HG03432 (cell line): ENCODE measurements at regions not wholly inside any gene's neighbourhood (a gene's known extent, or its start where the extent isn't known, plus 50 kb on each side); places are given as distances from the start of the nearest gene placed in this dataset.

Source experiments
- ATAC-seq: cut with Tn5 transposase; IDR thresholded peaks from one replicate; pipeline ENCODE4 v1.9.1; 2021; ENCODE audit warnings: mild to moderate bottlenecking, moderate library complexity; ENCODE audit not compliant: unreplicated experiment

- no peak for ATAC-seq
These were observed 70.4 kb upstream of the C15orf39 start for GRCh38 chr15:75131269-75131643.

- no peak for ATAC-seq
These were observed 66.9 kb upstream of the C15orf39 start for GRCh38 chr15:75134748-75135147.

DNA sequence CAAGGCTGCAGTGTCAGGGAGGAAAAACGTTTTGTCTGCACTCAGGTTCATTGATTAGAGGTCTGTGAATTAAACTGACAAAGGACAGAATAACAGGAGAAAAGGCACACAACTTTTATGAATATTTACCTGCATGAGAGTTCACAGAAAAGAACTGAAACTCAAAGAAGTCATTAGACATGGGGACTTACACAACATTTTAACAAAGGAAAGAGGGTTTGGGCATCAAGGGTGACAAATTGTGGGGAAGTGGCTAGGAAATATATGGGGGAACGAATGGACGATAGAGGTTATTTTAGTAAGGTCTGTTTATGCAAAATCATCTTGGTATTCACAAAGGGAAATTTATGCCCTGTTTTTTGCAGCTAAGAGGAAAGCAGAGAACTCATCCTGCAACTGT lies 65.6 kb upstream of the C15orf39 start:
- no peak for ATAC-seq

DNA sequence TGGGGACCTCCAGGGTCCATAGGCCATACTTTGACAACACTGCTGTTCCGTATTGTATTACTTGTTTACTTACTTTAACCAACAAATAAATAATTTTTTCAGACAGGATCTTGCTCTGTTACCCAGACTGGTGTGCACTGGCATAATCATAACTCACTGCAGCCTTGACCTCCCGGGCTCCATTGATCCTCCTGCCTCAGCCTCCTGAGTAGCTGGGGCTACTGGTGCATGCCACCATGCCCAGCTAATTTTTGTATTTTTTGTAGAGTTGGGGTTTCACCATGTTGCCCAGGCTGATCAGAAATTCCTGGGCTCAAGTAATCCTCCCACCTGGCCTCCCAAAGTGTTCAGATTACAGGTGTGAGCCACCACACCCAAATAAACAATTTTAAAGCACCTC lies 64.9 kb upstream of the C15orf39 start:
- ATAC-seq, result no peak

DNA sequence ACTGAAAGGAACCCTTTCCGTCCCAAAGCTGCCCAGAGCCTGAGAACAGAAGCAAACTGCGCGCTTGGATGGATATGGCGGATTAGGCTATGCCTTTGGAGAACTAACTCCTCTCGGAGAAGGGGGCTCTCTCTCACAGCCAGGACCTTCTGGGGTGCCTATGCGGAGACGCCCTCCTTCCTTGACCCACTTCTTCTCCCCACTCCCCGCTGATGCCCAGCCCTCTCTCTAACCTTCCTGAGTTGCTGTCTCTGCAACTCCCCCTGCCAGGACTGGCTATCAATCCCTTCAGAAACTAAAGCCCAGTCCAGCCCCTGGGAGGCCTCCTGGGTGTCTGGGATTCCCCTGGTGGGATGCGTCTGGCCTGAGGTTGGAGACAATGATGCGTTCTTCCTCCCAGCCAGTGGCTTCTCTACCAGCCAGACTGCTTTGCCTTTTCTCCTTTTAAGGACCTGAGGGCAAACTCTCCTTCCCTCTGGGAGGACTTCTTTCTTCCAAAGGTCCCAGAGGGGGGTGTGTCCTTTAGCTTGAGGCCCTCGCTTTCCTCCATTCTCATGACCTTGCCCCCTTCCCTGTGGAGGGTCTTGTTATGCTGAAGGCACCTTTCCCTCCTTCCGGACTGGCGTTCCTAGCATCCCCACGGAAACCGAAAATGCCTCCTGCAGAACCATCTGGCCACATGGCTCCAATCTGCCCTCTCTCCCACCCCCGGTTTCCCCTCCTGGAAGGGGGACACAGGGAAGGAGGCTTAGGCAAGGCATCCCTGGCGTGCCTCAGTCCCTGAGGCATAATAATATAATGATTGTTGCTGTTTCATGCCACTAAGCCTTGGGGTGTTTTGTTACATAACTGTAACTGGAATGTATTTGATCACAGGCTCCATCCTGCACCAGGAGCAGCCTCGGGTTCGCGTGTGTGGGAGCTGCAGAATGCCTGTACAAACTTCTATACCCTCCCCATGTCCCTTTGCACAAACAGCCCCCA lies 63.4 kb upstream of the C15orf39 start:
- no peak for ATAC-seq

- ATAC-seq, result no peak
These were observed 61.4 kb upstream of the C15orf39 start for GRCh38 chr15:75140080-75140879.

DNA sequence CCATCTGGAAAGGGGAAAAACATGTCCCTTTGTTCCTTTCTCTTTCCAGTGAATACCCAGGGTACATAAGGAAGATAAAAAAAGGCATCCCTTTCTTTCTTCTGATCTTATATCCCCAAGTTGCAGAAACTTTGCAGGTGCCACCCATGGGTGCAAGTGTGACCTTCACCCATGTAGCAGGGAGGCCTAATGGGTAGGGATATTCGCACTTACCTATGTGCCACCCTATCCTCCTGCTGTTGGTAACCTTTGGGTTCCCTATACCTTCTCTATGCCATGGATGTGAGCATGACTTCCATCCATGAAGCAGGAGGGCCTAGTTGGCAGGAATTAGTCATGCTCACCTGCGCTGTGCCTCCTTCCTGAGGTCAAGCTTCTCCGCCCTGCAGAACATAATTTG lies 59.2 kb upstream of the C15orf39 start:
- no peak for ATAC-seq

GRCh38 chr15:75143738-75144334 lies 57.8 kb upstream of the C15orf39 start:
- no peak for ATAC-seq

GRCh38 chr15:75145027-75145841 lies 56.4 kb upstream of the C15orf39 start:
- no peak for ATAC-seq

- no peak for ATAC-seq
These were observed 53.4 kb upstream of the C15orf39 start for GRCh38 chr15:75148280-75148679.

DNA sequence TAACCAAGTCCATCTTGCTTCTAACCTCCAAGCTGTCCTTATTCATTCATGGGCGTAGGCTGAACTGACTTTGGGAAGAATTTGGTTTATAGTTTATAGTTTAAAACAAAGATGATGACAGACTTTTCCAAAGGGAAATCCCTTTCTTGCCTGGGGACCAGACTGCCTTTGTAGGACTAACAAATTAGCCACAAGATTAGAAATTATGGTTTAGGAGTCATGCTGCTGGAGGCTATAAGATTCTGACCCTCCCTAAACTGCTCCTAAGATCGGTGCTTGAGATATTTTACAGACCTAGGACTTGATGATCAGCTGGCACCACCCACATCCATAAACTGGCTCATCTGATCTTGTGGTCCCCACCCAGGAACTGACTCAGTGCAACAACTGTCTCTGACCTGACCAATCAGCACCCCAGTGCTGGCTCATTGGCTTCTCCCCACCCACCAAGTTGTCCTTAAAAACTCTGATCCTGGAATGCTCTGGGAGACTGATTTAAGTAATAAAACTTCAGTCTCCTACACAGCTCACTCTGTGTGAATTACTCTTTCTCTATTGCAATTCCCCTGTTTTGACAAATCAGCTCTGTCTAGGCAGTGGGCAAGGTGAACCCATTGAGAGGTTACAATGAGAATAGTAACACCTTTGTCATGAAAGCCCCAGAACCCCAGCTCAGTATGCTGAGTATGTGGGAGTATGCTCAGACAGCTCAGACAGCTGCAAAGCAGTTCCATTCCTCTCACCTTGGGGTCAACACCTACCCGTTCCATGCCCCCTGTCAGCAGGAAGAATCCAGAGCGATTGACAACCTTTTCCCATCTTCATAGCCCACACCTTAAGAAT lies 51.6 kb upstream of the C15orf39 start:
- no peak for ATAC-seq

DNA sequence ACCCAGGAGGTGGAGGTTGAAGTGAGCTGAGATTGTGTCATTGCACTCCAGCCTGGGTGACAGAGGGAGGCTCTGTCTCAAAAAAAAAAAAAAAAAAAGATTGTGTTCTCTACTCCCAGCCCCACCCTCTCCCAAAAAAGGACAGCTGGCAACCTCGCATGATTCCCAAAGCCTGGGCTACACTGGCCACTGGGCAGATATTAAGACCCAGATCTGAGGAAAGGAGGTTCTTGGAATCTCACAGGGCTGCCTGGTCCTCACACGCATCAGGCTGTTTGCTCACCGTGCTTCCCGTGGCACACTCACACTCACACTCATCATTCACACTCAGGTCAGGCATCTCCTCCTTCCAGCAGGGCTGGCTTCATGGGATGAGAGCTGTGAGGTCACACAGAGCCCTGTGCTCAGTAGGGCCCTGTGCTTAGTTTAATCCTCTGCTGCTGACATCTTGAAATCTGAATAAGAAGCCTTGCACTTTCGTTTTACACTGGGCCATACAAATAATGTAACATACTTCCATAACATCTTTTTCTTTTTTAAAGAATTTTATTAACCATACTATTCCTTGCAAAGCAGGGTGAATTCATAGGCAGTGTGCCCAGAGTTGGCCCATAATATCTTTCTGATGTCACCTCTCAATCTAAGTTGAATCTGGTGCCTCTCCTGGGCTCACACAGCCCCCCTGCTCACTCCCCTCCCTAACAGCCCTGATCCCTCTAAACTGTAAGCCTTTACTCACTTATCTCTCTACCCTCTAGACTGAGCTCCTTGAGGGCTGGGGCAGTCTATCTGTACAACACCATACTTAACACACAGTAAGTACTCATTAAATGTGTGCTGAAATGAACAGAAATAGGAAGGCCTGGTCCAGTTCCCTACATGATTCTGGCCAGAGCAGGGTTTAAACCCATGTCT lies 50.2 kb upstream of the C15orf39 start:
- no peak for ATAC-seq
